Adrenal gland (tissue), 9 donors: ENCODE measurements at regions not wholly inside any gene's neighbourhood (a gene's known extent, or its start where the extent isn't known, plus 50 kb on each side); places are given as distances from the start of the nearest gene placed in this dataset.

ENCODE experiments used
- DNase-seq, 7 donors: peaks; one replicate each; pipeline ENCODE4 v3.0.0-alpha.2; 2019 to 2020
- H3K27ac ChIP-seq, 5 donors: fragments of 200-600 bp; sonication (generic) in 4 of 5; 1 replicate in 3 of 5; 2 replicates in 2 of 5; pipeline versions ENCODE4 v1.5.1 to v1.8.0; 2016 to 2020; ENCODE audit warnings: mild to moderate bottlenecking in 1 of 5
- H3K27me3 ChIP-seq: fragments of 200-600 bp; 2 replicates; pipeline ENCODE4 v1.8.0; 2021
- H3K36me3 ChIP-seq, 2 donors: fragments of 200-600 bp; replicated peaks in 1 of 2; 1 replicate in 1 of 2; 2 replicates in 1 of 2; pipeline versions ENCODE4 v1.5.1 to v1.8.0; 2018 to 2022
- H3K4me1 ChIP-seq, 2 donors: fragments of 200-600 bp; replicated peaks in 1 of 2; 1 replicate in 1 of 2; 2 replicates in 1 of 2; pipeline versions ENCODE4 v1.5.1 to v1.8.0; 2018 to 2021
- H3K4me3 ChIP-seq, 4 donors: fragments of 200-600 bp; sonication (generic) in 3 of 4; one replicate each; pipeline ENCODE4 v1.5.1; 2016 to 2018
- H3K9me3 ChIP-seq, 3 donors: fragments of 200-600 bp; sonication (generic) in 1 of 3; replicated peaks in 1 of 3; 1 replicate in 2 of 3; 2 replicates in 1 of 3; pipeline versions ENCODE4 v1.5.1 to v1.8.0; 2016 to 2021
- POLR2A ChIP-seq, 2 donors: fragments of 450-650 bp; IDR thresholded peaks; one replicate each; pipeline ENCODE4 v1.6.1; 2017; ENCODE audit warnings: antibody characterized with exemption in 2 of 2, mild to moderate bottlenecking in 2 of 2, moderate library complexity in 1 of 2
- WGBS, 4 donors: extraction: QIAGEN DNeasy Blood & Tissue Kit in 2 of 4; methylation state at CpG; one replicate each; pipeline versions ENCODE4 v1.1.5 to v1.1.7; 2013 to 2017; 5-methylcytosine and 5-hydroxymethylcytosine counted together
- intact Hi-C, 2 donors: fragments of 100-400 bp; cut with DNase I; formaldehyde crosslinking; loops; one replicate each; pipeline versions ENCODE4 v1.14.1 to v1.15.0; 2022 to 2023
- TF ChIP-seq, protein P1 (sequence below), 6 experiments: fragments of 450-650 bp in 4 of 6; fragments of 200-600 bp in 2 of 6; sonication (generic) in 1 of 6; IDR thresholded peaks; 1 replicate in 5 of 6; 2 replicates in 1 of 6; pipeline versions ENCODE4 v1.5.1 to v1.8.0; 2016 to 2021; ENCODE audit warnings: antibody characterized with exemption in 6 of 6, mild to moderate bottlenecking in 2 of 6, moderate library complexity in 1 of 6
- donor health status: healthy with polysubstance abuse.
- donor health status: Bipolar disorder and iron deficiency.
- donor health status: DM: yes; HTN: yes; CAD: no.
- donor health status: DM: no; HTN: no; CAD: no.
- donor health status: DM: no; HTN: no; CAD: no.

DNA sequence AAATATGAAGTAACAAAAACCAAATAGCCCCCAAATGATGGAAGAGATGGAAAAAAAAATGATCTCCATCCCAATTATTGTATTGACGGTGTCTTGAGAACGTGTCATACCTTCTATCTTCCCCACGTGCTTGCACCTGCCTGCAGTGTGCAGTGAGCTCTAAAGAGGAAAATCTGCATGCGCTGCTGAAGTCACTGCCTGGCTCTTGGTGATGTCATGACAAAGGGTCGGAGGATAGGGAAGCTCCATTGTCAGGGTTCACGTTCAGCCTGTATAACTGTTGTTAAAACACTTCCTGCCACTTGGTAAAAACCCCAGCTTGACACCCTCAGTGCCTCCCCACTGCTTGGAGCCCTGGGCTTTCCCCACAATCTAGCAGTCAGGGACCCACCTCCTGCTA, 549.2 kb upstream of the MKI67 start:
- Histone ChIP-seq H3K27me3 (no peaks in the 10 kb centered on the region), H3K4me3 (no peak overlapping the region), H3K9me3 (no peaks in the 10 kb centered on the region), H3K27ac (no peak overlapping the region), H3K36me3 (no peaks in the 10 kb centered on the region), H3K4me1 (no peaks in the 10 kb centered on the region)
- TF ChIP-seq, protein P1, sequence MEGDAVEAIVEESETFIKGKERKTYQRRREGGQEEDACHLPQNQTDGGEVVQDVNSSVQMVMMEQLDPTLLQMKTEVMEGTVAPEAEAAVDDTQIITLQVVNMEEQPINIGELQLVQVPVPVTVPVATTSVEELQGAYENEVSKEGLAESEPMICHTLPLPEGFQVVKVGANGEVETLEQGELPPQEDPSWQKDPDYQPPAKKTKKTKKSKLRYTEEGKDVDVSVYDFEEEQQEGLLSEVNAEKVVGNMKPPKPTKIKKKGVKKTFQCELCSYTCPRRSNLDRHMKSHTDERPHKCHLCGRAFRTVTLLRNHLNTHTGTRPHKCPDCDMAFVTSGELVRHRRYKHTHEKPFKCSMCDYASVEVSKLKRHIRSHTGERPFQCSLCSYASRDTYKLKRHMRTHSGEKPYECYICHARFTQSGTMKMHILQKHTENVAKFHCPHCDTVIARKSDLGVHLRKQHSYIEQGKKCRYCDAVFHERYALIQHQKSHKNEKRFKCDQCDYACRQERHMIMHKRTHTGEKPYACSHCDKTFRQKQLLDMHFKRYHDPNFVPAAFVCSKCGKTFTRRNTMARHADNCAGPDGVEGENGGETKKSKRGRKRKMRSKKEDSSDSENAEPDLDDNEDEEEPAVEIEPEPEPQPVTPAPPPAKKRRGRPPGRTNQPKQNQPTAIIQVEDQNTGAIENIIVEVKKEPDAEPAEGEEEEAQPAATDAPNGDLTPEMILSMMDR (IDR thresholded peaks at IDR 0.05) = no peak
- intact Hi-C loops = no loop called here
- WGBS, 4 donors = 70 to 73% (median 72%) methylated on average over 6 of the region's 6 CpGs
- DNase-seq = no peak

DNA sequence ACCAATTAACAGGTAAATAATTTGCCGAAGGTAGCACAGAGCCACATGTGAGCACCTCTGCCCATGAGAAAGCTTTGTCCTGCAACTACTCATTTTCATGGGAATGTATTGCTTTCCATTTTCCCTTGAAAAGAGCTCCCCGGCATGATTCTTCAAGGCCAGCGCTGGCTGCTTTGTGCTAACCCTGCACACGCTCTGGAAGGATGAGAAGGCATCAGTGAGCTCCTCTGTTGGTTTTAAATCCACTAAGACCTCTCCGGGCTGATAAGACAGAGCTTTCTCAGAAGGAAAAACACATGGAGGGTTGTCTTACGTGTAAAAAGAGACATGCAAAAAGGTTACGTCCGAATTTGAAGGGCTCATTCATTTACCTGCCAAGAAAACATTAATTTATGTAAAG, 553.9 kb upstream of the MKI67 start:
- H3K4me3 ChIP-seq = no peak overlapping the region
- H3K4me1 ChIP-seq = no peaks in the 10 kb centered on the region
- no peaks in the 10 kb centered on the region for H3K27me3 ChIP-seq
- 40 to 64% (median 54%) methylated on average over 8 of the region's 8 CpGs for WGBS, 4 donors
- no peak for TF ChIP-seq POLR2A (IDR thresholded peaks at IDR 0.05)
- DNase-seq = no peak
- H3K27ac ChIP-seq = no peak overlapping the region
- intact Hi-C loops = no loop called here
- H3K36me3 ChIP-seq = no peaks in the 10 kb centered on the region
- H3K9me3 ChIP-seq = no peaks in the 10 kb centered on the region

DNA sequence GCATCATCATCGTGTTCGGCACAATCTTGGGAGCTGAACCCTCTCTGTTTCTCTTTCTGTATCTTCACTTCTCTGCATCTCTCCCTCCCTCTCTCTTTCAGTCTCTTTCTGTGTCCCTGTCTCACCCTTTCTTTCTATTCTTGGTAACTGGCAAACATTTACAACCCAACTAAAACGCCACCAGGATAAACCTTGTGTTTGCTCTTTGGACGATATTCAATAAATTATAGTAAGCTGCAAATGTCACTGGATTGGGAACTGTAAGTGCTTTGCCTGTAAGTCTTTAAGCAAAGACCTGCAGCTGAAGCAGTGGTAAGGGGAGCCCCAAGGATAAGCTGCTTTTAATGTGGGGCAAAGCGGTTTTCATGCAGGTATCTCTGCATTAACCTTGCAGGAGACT, 558.0 kb upstream of the MKI67 start:
- no peaks in the 10 kb centered on the region for H3K4me1 ChIP-seq
- no peak for TF ChIP-seq POLR2A (IDR thresholded peaks at IDR 0.05)
- H3K27ac ChIP-seq = no peak overlapping the region
- H3K36me3 ChIP-seq = no peaks in the 10 kb centered on the region
- no peak overlapping the region for H3K4me3 ChIP-seq
- WGBS, 4 donors = 63 to 68% (median 64%) methylated on average over 5 of the region's 5 CpGs
- H3K27me3 ChIP-seq = no peaks in the 10 kb centered on the region
- H3K9me3 ChIP-seq = no peaks in the 10 kb centered on the region
- intact Hi-C loops = no loop called here
- no peak for DNase-seq

DNA sequence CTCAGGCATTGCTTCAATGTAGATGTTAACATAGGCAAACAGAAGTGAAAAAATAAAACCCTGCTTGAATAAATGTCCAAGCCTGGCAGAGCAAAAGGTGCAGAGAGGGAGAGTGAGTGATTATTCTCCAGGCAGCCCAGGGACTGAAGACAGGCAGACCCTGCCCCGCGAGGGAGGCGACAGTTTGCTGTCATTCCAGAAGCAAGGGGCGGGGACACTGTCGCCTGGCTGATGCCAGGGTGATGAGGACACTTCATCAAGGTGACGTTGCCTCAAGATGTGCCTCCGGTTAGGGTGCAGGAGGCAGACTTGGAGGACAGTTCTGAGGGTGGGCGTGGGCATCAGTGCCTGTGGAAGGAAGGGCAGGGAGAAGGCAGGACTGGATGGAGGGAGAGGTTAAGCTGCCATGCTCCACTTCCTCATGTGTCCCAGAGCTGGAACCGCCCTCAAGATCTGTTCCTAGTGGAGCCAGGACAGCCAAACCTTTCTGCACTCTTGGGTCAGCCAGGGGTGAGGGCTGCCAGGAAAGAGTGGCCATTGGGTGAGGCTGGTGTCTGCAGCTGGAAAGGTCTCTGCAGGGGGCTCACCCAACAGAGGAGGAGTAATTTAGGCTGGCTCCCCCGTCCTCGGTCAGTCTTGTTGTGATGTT, 560.5 kb upstream of the MKI67 start:
- Histone ChIP-seq H3K9me3 (no peaks in the 10 kb centered on the region), H3K27me3 (no peaks in the 10 kb centered on the region), H3K4me1 (no peaks in the 10 kb centered on the region), H3K27ac (no peak overlapping the region), H3K4me3 (no peak overlapping the region), H3K36me3 (no peaks in the 10 kb centered on the region)
- WGBS, 4 donors = 56 to 66% (median 62%) methylated on average over 10 to 11 of the region's 11 CpGs
- intact Hi-C loops = no loop called here
- DNase-seq = no peak
- no peak for TF ChIP-seq POLR2A (IDR thresholded peaks at IDR 0.05)
- TF ChIP-seq, protein P1 (IDR thresholded peaks at IDR 0.05) = no peak

DNA sequence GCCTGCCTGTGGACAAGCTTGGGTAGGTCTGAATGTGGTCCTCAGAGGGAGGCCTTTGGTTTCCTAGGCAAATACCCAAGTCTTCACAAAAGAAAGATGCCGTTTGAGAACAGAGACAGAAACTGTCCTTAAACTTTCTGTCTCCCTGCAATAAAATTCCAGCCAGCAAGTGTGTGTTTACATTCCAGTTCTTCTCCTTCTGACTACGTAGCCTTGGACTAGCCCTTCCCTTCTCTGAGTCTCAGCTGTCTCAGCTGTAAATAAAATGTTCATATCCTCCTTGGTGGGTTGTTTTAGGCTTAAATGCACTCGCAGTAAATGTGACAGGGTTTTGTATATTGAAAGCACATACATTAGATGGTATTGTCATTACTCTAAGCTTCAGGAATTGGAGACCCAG, 561.2 kb upstream of the MKI67 start:
- no peak for DNase-seq
- 37 to 60% (median 50%) methylated on average over 3 of the region's 3 CpGs for WGBS, 4 donors
- Histone ChIP-seq H3K27me3 (no peaks in the 10 kb centered on the region), H3K4me3 (no peak overlapping the region), H3K27ac (no peak overlapping the region), H3K9me3 (no peaks in the 10 kb centered on the region), H3K4me1 (no peaks in the 10 kb centered on the region), H3K36me3 (no peaks in the 10 kb centered on the region)
- intact Hi-C loops = no loop called here
- TF ChIP-seq, protein P1 (IDR thresholded peaks at IDR 0.05) = no peak
- no peak for TF ChIP-seq POLR2A (IDR thresholded peaks at IDR 0.05)
